ENCODE measurements at regions not wholly inside any gene's neighbourhood (a gene's known extent, or its start where the extent isn't known, plus 50 kb on each side); places are given as distances from the start of the nearest gene placed in this dataset.
"Not testable (repeated sequence)": the region's sequence is repeated elsewhere in the genome, so short reads cannot be mapped to it uniquely, and the experiment has no call there.

GRCh38 chr1:230569201-230569600 lies 73.1 kb upstream of the COG2 start:
- no peak for TF ChIP-seq CTCF (conservative IDR thresholded peaks at IDR 0.05; ENCODE audit: control insufficient read depth, insufficient read depth, low read depth, low read length)
- no peak overlapping the region for H3K4me3 ChIP-seq (ENCODE audit: control insufficient read depth, low read depth, low read length)
- DNase-seq (ENCODE audit: low read depth) = no peak

- no peak for TF ChIP-seq CTCF (conservative IDR thresholded peaks at IDR 0.05; ENCODE audit: control insufficient read depth, insufficient read depth, low read depth, low read length)
- no peak for DNase-seq (ENCODE audit: low read depth)
- H3K4me3 ChIP-seq (ENCODE audit: control insufficient read depth, low read depth, low read length) = no peak overlapping the region
Observed at GRCh38 chr1:230568676-230569075, 73.6 kb upstream of the COG2 start.

- TF ChIP-seq CTCF (conservative IDR thresholded peaks at IDR 0.05; ENCODE audit: control insufficient read depth, insufficient read depth, low read depth, low read length) = peak; percentile 7
- DNase-seq (ENCODE audit: low read depth) = peak; percentile 46
- no peak overlapping the region for H3K4me3 ChIP-seq (ENCODE audit: control insufficient read depth, low read depth, low read length)
Observed at GRCh38 chr1:230568008-230568407, 74.3 kb upstream of the COG2 start.

GRCh38 chr1:230567221-230567575 lies 75.1 kb upstream of the COG2 start:
- no peak for TF ChIP-seq CTCF (conservative IDR thresholded peaks at IDR 0.05; ENCODE audit: control insufficient read depth, insufficient read depth, low read depth, low read length)
- no peak overlapping the region for H3K4me3 ChIP-seq (ENCODE audit: control insufficient read depth, low read depth, low read length)
- no peak for DNase-seq (ENCODE audit: low read depth)

GRCh38 chr1:230566532-230567220 lies 75.6 kb upstream of the COG2 start:
- H3K4me3 ChIP-seq (ENCODE audit: control insufficient read depth, low read depth, low read length) = not testable (repeated sequence)

GRCh38 chr1:230565141-230565540 lies 77.1 kb upstream of the COG2 start:
- H3K4me3 ChIP-seq (ENCODE audit: control insufficient read depth, low read depth, low read length) = no peak overlapping the region
- no peak for DNase-seq (ENCODE audit: low read depth)
- TF ChIP-seq CTCF (conservative IDR thresholded peaks at IDR 0.05; ENCODE audit: control insufficient read depth, insufficient read depth, low read depth, low read length) = no peak

More at GRCh38 chr1:230566532-230567220, 75.6 kb upstream of the COG2 start:
- not testable (repeated sequence) for DNase-seq (ENCODE audit: low read depth)

GRCh38 chr1:230563591-230563990 lies 78.7 kb upstream of the COG2 start:
- no peak for DNase-seq (ENCODE audit: low read depth)
- TF ChIP-seq CTCF (conservative IDR thresholded peaks at IDR 0.05; ENCODE audit: control insufficient read depth, insufficient read depth, low read depth, low read length) = no peak
- H3K4me3 ChIP-seq (ENCODE audit: control insufficient read depth, low read depth, low read length) = no peak overlapping the region
